GM13976 (cell line): ENCODE measurements at regions not wholly inside any gene's neighbourhood (a gene's known extent, or its start where the extent isn't known, plus 50 kb on each side); places are given as distances from the start of the nearest gene placed in this dataset.

ENCODE experiments used
- DNase-seq: peaks from one replicate; pipeline ENCODE4 v3.0.0; 2012; ENCODE audit warnings: low spot score
- in situ Hi-C: fragments of 300-500 bp; cut with MboI; formaldehyde crosslinking; loops from one replicate; pipeline ENCODE4 v1.12.0; 2022; ENCODE audit warnings: low sequenced_read_pairs, mixed read lengths, inconsistent platforms; ENCODE audit not compliant: unreplicated experiment
- TF ChIP-seq, protein P1 (sequence below): IDR thresholded peaks from 2 replicates; pipeline ENCODE4 v1.5.1; 2012; ENCODE audit warnings: borderline replicate concordance, mild to moderate bottlenecking; ENCODE audit not compliant: insufficient read depth; ENCODE audit errors: extremely low read depth, missing control alignments, control extremely low read depth

GRCh38 chr12:24084800-24085199 lies 135.3 kb upstream of the SOX5 start:
- DNase-seq, result no peak
- in situ Hi-C loops, result no loop called here
- TF ChIP-seq, protein P1, sequence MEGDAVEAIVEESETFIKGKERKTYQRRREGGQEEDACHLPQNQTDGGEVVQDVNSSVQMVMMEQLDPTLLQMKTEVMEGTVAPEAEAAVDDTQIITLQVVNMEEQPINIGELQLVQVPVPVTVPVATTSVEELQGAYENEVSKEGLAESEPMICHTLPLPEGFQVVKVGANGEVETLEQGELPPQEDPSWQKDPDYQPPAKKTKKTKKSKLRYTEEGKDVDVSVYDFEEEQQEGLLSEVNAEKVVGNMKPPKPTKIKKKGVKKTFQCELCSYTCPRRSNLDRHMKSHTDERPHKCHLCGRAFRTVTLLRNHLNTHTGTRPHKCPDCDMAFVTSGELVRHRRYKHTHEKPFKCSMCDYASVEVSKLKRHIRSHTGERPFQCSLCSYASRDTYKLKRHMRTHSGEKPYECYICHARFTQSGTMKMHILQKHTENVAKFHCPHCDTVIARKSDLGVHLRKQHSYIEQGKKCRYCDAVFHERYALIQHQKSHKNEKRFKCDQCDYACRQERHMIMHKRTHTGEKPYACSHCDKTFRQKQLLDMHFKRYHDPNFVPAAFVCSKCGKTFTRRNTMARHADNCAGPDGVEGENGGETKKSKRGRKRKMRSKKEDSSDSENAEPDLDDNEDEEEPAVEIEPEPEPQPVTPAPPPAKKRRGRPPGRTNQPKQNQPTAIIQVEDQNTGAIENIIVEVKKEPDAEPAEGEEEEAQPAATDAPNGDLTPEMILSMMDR, result no peak

DNA sequence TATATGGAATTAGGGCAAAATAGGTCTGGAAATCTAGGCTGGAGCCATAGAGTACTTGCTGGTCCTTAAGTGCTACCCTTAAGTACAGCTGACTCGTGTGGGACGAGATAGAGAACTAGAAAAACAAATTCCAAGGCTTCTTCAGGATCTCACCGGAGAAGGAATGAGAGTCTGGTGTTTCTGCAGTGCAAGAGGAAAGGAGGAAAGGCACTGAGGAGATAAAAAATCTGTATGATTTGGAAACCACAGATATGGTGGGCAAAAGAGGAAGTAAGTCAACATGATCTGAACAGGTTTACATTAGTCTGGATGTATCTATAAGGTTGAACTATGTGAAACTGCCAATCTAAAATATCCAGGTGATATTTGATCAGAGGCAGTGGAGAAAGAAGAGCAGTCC lies 134.4 kb upstream of the SOX5 start:
- TF ChIP-seq, protein P1, result no peak
- DNase-seq, result no peak
- in situ Hi-C loops, result no loop called here

- TF ChIP-seq, protein P1, result no peak
- in situ Hi-C loops, result no loop called here
- no peak for DNase-seq
Measured at GRCh38 chr12:24081606-24082005, 132.1 kb upstream of the SOX5 start.

DNA sequence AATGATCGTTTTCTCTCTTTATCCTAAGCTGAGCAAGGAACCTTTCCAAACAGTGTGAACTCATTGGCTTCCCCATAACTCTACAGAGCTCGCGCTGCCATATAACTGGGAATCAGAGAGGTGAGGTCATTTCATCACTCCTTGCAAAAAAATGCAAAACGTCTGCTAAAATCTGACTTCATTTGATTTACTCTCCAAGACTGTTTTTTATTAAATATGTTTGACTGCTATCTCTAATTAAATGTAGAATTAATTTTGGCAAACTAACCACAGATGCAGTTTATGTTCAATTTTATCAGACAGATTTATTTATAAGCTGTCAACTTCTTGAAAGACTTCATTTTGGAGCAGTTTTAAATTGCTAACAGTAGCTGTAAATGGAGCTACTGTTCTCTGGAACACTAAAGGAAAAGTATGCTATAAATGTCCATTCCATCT lies 131.6 kb upstream of the SOX5 start:
- TF ChIP-seq, protein P1, result no peak
- DNase-seq, result no peak
- in situ Hi-C loops, result no loop called here

- no peak for DNase-seq
- TF ChIP-seq, protein P1, result no peak
- in situ Hi-C loops, result no loop called here
Measured at GRCh38 chr12:24080465-24080864, 131.0 kb upstream of the SOX5 start.

GRCh38 chr12:24079083-24079482 lies 129.6 kb upstream of the SOX5 start:
- in situ Hi-C loops, result no loop called here
- TF ChIP-seq, protein P1, result no peak
- DNase-seq, result no peak

DNA sequence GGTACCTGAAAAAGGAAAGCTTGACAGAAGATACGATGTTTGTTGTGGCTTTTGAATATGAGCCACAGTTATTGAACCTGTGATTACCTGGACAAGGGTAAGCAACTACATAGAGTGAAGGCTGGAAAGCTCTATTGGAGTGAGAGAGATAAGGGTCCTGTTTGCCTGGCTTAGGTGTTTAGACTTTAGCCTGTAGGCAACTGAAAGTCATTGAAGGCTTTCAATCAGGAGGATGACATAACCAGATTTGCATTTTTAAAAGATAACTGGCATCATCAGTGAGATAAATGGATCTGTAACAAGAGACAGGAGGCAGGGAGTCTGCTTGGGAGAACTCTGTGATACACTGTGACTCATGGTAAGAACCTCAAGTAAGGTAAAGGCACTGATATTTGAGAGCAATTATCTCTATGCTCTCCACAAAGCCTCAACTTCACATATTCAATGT lies 128.9 kb upstream of the SOX5 start:
- no peak for DNase-seq
- in situ Hi-C loops, result no loop called here
- TF ChIP-seq, protein P1, result no peak
